Uterus (tissue), 3 donors: ENCODE measurements at regions not wholly inside any gene's neighbourhood (a gene's known extent, or its start where the extent isn't known, plus 50 kb on each side); places are given as distances from the start of the nearest gene placed in this dataset.

Experiments used
- DNase-seq, 2 donors: peaks; one replicate each; pipeline ENCODE4 v3.0.0-alpha.2; 2019 to 2020
- H3K27ac ChIP-seq, 2 donors: fragments of 200-600 bp; sonication (generic); 1 replicate in 1 of 2; 2 replicates in 1 of 2; pipeline ENCODE4 v1.5.1; 2016 to 2018
- H3K27me3 ChIP-seq, 2 donors: fragments of 200-600 bp; sonication (generic); one replicate each; pipeline ENCODE4 v1.5.1; 2018 to 2019; ENCODE audit warnings: control low read depth in 1 of 2
- H3K36me3 ChIP-seq, 2 donors: fragments of 200-600 bp; sonication (generic); one replicate each; pipeline ENCODE4 v1.5.1; 2019; ENCODE audit warnings: control low read depth in 1 of 2
- H3K4me1 ChIP-seq, 2 donors: fragments of 200-600 bp; sonication (generic); one replicate each; pipeline ENCODE4 v1.5.1; 2018 to 2019; ENCODE audit warnings: control low read depth in 1 of 2
- H3K4me3 ChIP-seq, 2 donors: fragments of 200-600 bp; sonication (generic); 1 replicate in 1 of 2; 2 replicates in 1 of 2; pipeline ENCODE4 v1.5.1; 2018 to 2019; ENCODE audit warnings: mild to moderate bottlenecking in 1 of 2
- H3K9me3 ChIP-seq, 2 donors: fragments of 200-600 bp; sonication (generic); one replicate each; pipeline ENCODE4 v1.5.1; 2019; ENCODE audit warnings: control low read depth in 1 of 2
- CTCF ChIP-seq, 4 experiments: fragments of 200-600 bp in 2 of 4; fragments of 450-650 bp in 2 of 4; sonication (generic) in 2 of 4; IDR thresholded peaks; one replicate each; pipeline ENCODE4 v1.5.1; 2016 to 2019; ENCODE audit warnings: antibody characterized with exemption in 4 of 4, mild to moderate bottlenecking in 2 of 4, moderate library complexity in 1 of 4
- POLR2A ChIP-seq, 2 donors: fragments of 450-650 bp; IDR thresholded peaks; one replicate each; pipeline ENCODE4 v1.6.1; 2016; ENCODE audit warnings: antibody characterized with exemption in 2 of 2, mild to moderate bottlenecking in 1 of 2, moderate library complexity in 1 of 2
- intact Hi-C: fragments of 100-400 bp; cut with DNase I; formaldehyde crosslinking; loops from one replicate; pipeline ENCODE4 v1.15.1; 2023; ENCODE audit warnings: low total_unique reads
- donor health status: DM: yes; HTN: yes; CAD: no.

DNA sequence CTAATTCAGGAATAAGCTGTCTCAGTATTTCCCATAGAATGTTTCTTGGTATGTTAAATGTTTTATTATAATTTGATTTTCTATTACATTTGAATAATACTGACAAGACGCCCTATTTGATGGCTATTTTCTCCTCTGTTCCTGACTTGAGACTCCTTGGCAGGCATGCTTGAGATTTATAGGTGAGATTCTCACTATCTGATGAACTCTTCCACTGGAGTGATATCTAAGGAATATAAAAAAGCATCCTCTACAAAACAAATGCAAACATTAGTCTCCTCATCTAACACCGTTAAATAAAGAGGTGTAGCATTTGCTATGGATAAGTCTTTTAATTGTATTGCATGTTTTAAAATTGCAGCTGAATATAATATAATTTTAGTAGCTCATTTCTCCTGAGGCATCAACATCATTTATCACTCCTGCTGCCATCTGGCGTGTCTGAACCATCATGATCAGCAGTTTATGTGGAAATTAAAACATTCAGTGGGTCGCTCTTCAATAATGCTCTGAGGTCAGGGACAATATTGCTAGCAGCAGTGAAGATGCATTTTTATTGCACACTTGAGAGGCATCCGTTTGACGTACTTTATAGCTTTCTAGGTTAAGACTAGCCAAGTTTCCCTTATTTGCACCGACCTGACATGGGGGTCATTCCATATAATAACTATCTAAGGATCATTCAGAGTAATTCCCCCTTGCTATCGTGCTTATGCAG lies 210.4 kb upstream of the GALNTL6 start:
- Histone ChIP-seq H3K9me3 (no peaks in the 10 kb centered on the region), H3K36me3 (no peaks in the 10 kb centered on the region), H3K4me1 (no peaks in the 10 kb centered on the region), H3K27me3 (no peaks in the 10 kb centered on the region), H3K4me3 (no peak overlapping the region), H3K27ac (no peak overlapping the region)
- no peak for TF ChIP-seq POLR2A (IDR thresholded peaks at IDR 0.05)
- TF ChIP-seq CTCF (IDR thresholded peaks at IDR 0.05) = no peak
- intact Hi-C loops = no loop called here
- DNase-seq = no peak

DNA sequence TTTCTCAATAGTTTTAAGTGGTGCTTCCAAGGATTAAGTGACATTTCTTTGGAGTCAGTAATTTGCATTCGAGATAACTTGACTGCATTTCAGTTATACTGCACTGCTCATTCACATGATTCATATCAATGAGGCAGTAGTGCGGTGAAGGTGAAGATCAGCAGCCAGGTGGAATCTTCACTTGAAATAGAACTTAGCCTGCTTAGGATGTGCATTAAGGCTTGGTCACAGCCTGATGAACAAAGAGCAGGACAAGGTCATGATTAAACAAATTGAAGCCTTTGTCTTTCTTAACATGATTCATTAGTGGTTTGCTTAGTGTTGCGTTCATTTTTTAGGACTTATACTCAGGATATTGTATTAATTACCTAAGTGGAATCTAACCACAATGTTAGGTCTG lies 212.1 kb upstream of the GALNTL6 start:
- intact Hi-C loops = no loop called here
- Histone ChIP-seq H3K27me3 (no peaks in the 10 kb centered on the region), H3K36me3 (no peaks in the 10 kb centered on the region), H3K27ac (no peak overlapping the region), H3K9me3 (no peaks in the 10 kb centered on the region), H3K4me1 (no peaks in the 10 kb centered on the region), H3K4me3 (no peak overlapping the region)
- TF ChIP-seq POLR2A (IDR thresholded peaks at IDR 0.05) = no peak
- TF ChIP-seq CTCF (IDR thresholded peaks at IDR 0.05) = no peak
- no peak for DNase-seq

- H3K27me3 ChIP-seq = no peaks in the 10 kb centered on the region
- no peak for DNase-seq
- TF ChIP-seq CTCF (IDR thresholded peaks at IDR 0.05) (no peak), POLR2A (IDR thresholded peaks at IDR 0.05) (no peak)
- H3K27ac ChIP-seq = no peak overlapping the region
- no peaks in the 10 kb centered on the region for H3K4me1 ChIP-seq
- H3K4me3 ChIP-seq = no peak overlapping the region
- H3K9me3 ChIP-seq = no peaks in the 10 kb centered on the region
- intact Hi-C loops = no loop called here
- H3K36me3 ChIP-seq = no peaks in the 10 kb centered on the region
Measured at GRCh38 chr4:171599628-171600027, 213.6 kb upstream of the GALNTL6 start.

DNA sequence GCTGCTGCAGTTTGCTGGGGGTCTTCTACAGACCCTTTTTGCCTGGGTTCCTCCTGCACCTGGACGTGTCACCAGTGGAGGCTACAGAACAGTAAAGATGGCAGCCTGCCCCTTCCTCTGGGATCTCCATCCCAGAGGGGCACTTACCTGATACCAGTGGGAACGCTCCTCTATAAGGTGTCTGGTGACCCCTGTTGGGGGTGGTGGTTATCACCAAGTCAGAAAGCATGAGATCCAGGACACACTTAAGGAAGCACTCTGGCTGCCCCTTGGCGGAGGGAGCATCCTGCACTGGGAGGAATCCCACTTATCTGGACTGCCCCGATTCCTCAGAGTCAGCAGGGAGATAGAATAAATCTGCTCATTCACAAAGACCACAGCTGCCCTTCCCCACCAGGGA lies 218.9 kb upstream of the GALNTL6 start:
- no peak for DNase-seq
- intact Hi-C loops = no loop called here
- no peaks in the 10 kb centered on the region for H3K27me3 ChIP-seq
- no peak overlapping the region for H3K27ac ChIP-seq
- H3K4me1 ChIP-seq = no peaks in the 10 kb centered on the region
- no peak overlapping the region for H3K4me3 ChIP-seq
- TF ChIP-seq CTCF (IDR thresholded peaks at IDR 0.05) = no peak
- no peak for TF ChIP-seq POLR2A (IDR thresholded peaks at IDR 0.05)
- H3K36me3 ChIP-seq = no peaks in the 10 kb centered on the region
- no peaks in the 10 kb centered on the region for H3K9me3 ChIP-seq

DNA sequence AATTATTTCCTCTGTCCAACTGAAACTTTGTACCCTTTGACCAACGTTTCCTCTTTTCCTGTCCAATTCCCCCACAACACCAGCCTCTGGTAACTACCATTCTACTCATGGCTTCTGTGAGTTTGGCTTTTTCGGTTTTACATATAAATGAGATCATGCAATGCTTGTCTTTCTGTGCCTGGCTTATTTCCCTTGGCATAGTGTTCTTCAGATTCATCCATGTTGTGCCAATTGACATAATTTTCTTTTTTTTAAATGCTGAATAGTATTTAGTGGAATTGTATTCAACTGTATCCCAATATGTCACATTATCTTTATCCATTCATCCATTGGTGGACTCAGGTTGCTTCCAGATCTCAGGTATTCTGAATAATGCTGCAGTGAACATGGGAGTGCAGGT lies 222.5 kb upstream of the GALNTL6 start:
- Histone ChIP-seq H3K4me1 (no peaks in the 10 kb centered on the region), H3K27me3 (no peaks in the 10 kb centered on the region), H3K9me3 (no peaks in the 10 kb centered on the region), H3K4me3 (no peak overlapping the region), H3K36me3 (no peaks in the 10 kb centered on the region), H3K27ac (no peak overlapping the region)
- intact Hi-C loops = no loop called here
- no peak for DNase-seq
- no peak for TF ChIP-seq CTCF (IDR thresholded peaks at IDR 0.05)
- no peak for TF ChIP-seq POLR2A (IDR thresholded peaks at IDR 0.05)
